K562 (cell line): ENCODE measurements at regions not wholly inside any gene's neighbourhood (a gene's known extent, or its start where the extent isn't known, plus 50 kb on each side); places are given as distances from the start of the nearest gene placed in this dataset.

Source experiments
- ATAC-seq: fragments of 200-7000 bp; cut with Tn5 transposase; 3 replicates; pipeline ENCODE4 v1.9.1; 2020; ENCODE audit warnings: moderate library complexity
- BruUV-seq: library from RNA; stranded (reverse); fragments of 400-500 nt; replicated peaks from 2 replicates; lab custom pipeline; 2021; lab: Mats Ljungman, UMichigan
- CTCF ChIA-PET: fragments of 300-600 bp; formaldehyde crosslinking; extraction: SDS; loops from one replicate; lab custom pipeline; 2021; ENCODE audit warnings: low intra/inter-chr PET ratio; lab: Yijun Ruan, JAX
- POLR2A ChIA-PET: fragments of 300-600, 350-650 bp; sonication (Branson Sonifier 250); formaldehyde crosslinking; extraction: SDS; loops from one replicate; lab custom pipeline; 2021; ENCODE audit warnings: antibody characterized with exemption, inconsistent platforms; lab: Yijun Ruan, JAX
- DNase-seq, 4 experiments: peaks; one replicate each; pipeline versions ENCODE4 v3.0.0 to v3.0.0-alpha.2; 2011 to 2018; ENCODE audit warnings: low spot score in 3 of 4, mixed read lengths in 3 of 4; ENCODE audit errors: extremely low read depth in 1 of 4
- FAIRE-seq: peaks from 2 replicates; lab custom pipeline; 2011; peaks lifted over from hg19 to GRCh38; lab: Jason Lieb, UNC
- H2AFZ ChIP-seq: 2 replicates; pipeline ENCODE4 v1.6.0; 2011; ENCODE audit warnings: low read depth, low read length, control low read depth, inconsistent platforms
- H3K27ac ChIP-seq: fragments of 200-600 bp; 3 replicates; pipeline ENCODE4 v1.8.0; 2011; ENCODE audit warnings: low read depth, mild to moderate bottlenecking, control low read depth, inconsistent platforms, low read length, moderate library complexity, mixed read lengths; ENCODE audit errors: extremely low read depth
- H3K27me3 ChIP-seq, 2 experiments: fragments of 300-600 bp in 1 of 2; 2 replicates in 1 of 2; 3 replicates in 1 of 2; pipeline versions ENCODE4 v1.6.0 to v1.8.0; 2011; ENCODE audit warnings: inconsistent platforms in 2 of 2, low read length in 2 of 2, mild to moderate bottlenecking in 1 of 2, mixed read lengths in 1 of 2, moderate library complexity in 1 of 2; ENCODE audit not compliant: control insufficient read depth in 2 of 2, insufficient read depth in 2 of 2
- H3K36me3 ChIP-seq: fragments of 300-600 bp; 3 replicates; pipeline ENCODE4 v1.8.0; 2011; ENCODE audit warnings: mild to moderate bottlenecking, low read length, inconsistent platforms; ENCODE audit not compliant: control insufficient read depth, insufficient read depth
- H3K4me1 ChIP-seq, 2 experiments: fragments of 200-600 bp in 1 of 2; replicated peaks in 1 of 2; 2 replicates in 1 of 2; 3 replicates in 1 of 2; pipeline versions ENCODE4 v1.5.1 to v1.8.0; 2011; ENCODE audit warnings: inconsistent platforms in 2 of 2, low read length in 2 of 2, mild to moderate bottlenecking in 1 of 2, mixed read lengths in 1 of 2, moderate library complexity in 1 of 2; ENCODE audit not compliant: control insufficient read depth in 2 of 2, insufficient read depth in 2 of 2
- H3K4me2 ChIP-seq: 2 replicates; pipeline ENCODE4 v1.6.1; 2011; ENCODE audit warnings: low read length, control low read depth, inconsistent platforms, mixed read lengths; ENCODE audit not compliant: insufficient read depth
- H3K4me3 ChIP-seq: fragments of 200-600 bp; sonication (generic), shearing (Covaris generic); 2 replicates; pipeline ENCODE4 v1.5.1; 2016; ENCODE audit warnings: control low read depth, inconsistent platforms
- H3K79me2 ChIP-seq: fragments of 200-600 bp; 3 replicates; pipeline ENCODE4 v1.8.0; 2011; ENCODE audit warnings: low read length, inconsistent platforms; ENCODE audit not compliant: control insufficient read depth, insufficient read depth
- H3K9ac ChIP-seq, 2 experiments: 2 replicates each; pipeline versions ENCODE4 v1.6.0 to v1.6.1; 2011; ENCODE audit warnings: low read depth in 2 of 2, low read length in 2 of 2, control low read depth in 1 of 2, inconsistent platforms in 1 of 2, mild to moderate bottlenecking in 1 of 2, mixed read lengths in 1 of 2; ENCODE audit not compliant: insufficient read depth in 1 of 2
- H3K9me1 ChIP-seq: one replicate; pipeline ENCODE4 v1.6.0; 2011; ENCODE audit warnings: inconsistent platforms, mild to moderate bottlenecking, low read length, moderate library complexity; ENCODE audit not compliant: control insufficient read depth, insufficient read depth
- H3K9me3 ChIP-seq: replicated peaks from 2 replicates; pipeline ENCODE4 v1.5.1; 2011; ENCODE audit warnings: low read depth, low read length, inconsistent platforms; ENCODE audit not compliant: control insufficient read depth, insufficient read depth
- H4K20me1 ChIP-seq: replicated peaks from 2 replicates; pipeline ENCODE4 v1.6.1; 2011; ENCODE audit warnings: low read length, inconsistent platforms, mixed read lengths; ENCODE audit not compliant: control insufficient read depth, insufficient read depth
- NR4A1 ChIP-seq, 2 experiments: fragments of 250-450 bp in 1 of 2; fragments of 450-650 bp in 1 of 2; sonication (Bioruptor Pico) in 1 of 2; IDR thresholded peaks; 2 replicates each; pipeline versions ENCODE4 v1.4.0 to v1.6.1; 2016 to 2020; ENCODE audit warnings: mild to moderate bottlenecking in 2 of 2, missing compliant biosample characterization in 1 of 2, missing genetic modification characterization in 1 of 2, moderate library complexity in 1 of 2
- SMARCC2 ChIP-seq: fragments of 450-650 bp; IDR thresholded peaks from 2 replicates; pipeline ENCODE4 v1.6.1; 2017; ENCODE audit warnings: antibody characterized with exemption, moderate library complexity, mild to moderate bottlenecking, low read depth
- ZFX ChIP-seq: sonication (generic); formaldehyde crosslinking; IDR thresholded peaks from 2 replicates; pipeline ENCODE4 v1.8.0; 2022; ENCODE audit warnings: mild to moderate bottlenecking, missing genetic modification reagents, moderate library complexity
- ZNF445 ChIP-seq: fragments of 250-450 bp; sonication (Bioruptor Pico); IDR thresholded peaks from 2 replicates; pipeline ENCODE4 v1.4.0; 2020; ENCODE audit warnings: low read depth, mild to moderate bottlenecking, moderate library complexity
- WGBS: fragments of 100-300 bp; shearing (Covaris generic); methylation state at CpG from one replicate; pipeline ENCODE4 v1.1.6; 2016; ENCODE audit warnings: low coverage, mixed read lengths; ENCODE audit not compliant: insufficient coverage; ENCODE audit errors: missing lambda C conversion rate; 5-methylcytosine and 5-hydroxymethylcytosine counted together
- in situ Hi-C: fragments of 300-500 bp; cut with MboI; formaldehyde crosslinking; loops from 4 replicates; pipeline ENCODE4 v1.15.0; 2018; ENCODE audit warnings: inconsistent platforms, mixed read lengths
- intact Hi-C: fragments of 100-400 bp; cut with micrococcal nuclease; formaldehyde crosslinking; loops from 2 replicates; pipeline ENCODE4 v1.14.2; 2022
- TF ChIP-seq, protein P1 (sequence below): fragments of 450-650 bp; IDR thresholded peaks from 2 replicates; pipeline ENCODE4 v1.6.1; 2018; ENCODE audit not compliant: partially characterized antibody
- TF ChIP-seq, protein P2 (sequence below): fragments of 450-650 bp; formaldehyde crosslinking; IDR thresholded peaks from 2 replicates; pipeline ENCODE4 v1.4.0; 2020; ENCODE audit warnings: mild to moderate bottlenecking, moderate library complexity

DNA sequence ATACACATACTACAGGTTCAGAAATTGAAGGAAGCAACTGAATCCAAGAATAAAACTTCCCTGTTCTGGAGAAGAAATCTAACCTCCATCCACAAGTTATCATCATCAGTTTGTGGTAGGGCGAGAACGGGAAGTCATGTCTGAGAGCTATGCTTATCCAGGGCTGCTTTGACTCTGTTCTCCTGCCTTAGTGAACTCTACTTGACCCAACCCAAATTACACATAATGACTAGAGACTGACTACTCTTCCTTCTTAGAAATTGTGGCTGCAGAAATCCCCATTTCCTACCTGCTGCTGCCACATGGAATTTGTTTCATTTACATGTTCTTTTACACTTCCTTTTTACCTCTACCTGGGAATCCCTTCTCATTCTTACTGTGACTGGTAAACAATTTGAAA is 1102.6 kb upstream of the PIK3C3 start:
- Histone ChIP-seq H4K20me1 (no peaks in the 10 kb centered on the region), H3K9ac (no peak overlapping the region), H3K27me3 (no peaks in the 10 kb centered on the region), H3K4me1 (no peaks in the 10 kb centered on the region), H3K4me3 (no peak overlapping the region)
- POLR2A ChIA-PET: no interaction called here
- BruUV-seq: no TSS peak
- FAIRE-seq (no peak), ATAC-seq (no peak)
- TF ChIP-seq, protein P1, sequence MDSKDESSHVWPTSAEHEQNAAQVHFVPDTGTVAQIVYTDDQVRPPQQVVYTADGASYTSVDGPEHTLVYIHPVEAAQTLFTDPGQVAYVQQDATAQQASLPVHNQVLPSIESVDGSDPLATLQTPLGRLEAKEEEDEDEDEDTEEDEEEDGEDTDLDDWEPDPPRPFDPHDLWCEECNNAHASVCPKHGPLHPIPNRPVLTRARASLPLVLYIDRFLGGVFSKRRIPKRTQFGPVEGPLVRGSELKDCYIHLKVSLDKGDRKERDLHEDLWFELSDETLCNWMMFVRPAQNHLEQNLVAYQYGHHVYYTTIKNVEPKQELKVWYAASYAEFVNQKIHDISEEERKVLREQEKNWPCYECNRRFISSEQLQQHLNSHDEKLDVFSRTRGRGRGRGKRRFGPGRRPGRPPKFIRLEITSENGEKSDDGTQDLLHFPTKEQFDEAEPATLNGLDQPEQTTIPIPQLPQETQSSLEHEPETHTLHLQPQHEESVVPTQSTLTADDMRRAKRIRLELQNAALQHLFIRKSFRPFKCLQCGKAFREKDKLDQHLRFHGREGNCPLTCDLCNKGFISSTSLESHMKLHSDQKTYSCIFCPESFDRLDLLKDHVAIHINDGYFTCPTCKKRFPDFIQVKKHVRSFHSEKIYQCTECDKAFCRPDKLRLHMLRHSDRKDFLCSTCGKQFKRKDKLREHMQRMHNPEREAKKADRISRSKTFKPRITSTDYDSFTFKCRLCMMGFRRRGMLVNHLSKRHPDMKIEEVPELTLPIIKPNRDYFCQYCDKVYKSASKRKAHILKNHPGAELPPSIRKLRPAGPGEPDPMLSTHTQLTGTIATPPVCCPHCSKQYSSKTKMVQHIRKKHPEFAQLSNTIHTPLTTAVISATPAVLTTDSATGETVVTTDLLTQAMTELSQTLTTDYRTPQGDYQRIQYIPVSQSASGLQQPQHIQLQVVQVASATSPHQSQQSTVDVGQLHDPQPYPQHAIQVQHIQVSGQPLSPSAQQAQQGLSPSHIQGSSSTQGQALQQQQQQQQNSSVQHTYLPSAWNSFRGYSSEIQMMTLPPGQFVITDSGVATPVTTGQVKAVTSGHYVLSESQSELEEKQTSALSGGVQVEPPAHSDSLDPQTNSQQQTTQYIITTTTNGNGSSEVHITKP: no peak
- TF ChIP-seq ZFX (no peak), SMARCC2 (no peak), ZNF445 (CRISPR knock-in tag) (no peak), NR4A1 (CRISPR knock-in tag; IDR thresholded peaks at IDR 0.05) (no peak), NR4A1 (tag; IDR thresholded peaks at IDR 0.05) (no peak)
- TF ChIP-seq, protein P2, sequence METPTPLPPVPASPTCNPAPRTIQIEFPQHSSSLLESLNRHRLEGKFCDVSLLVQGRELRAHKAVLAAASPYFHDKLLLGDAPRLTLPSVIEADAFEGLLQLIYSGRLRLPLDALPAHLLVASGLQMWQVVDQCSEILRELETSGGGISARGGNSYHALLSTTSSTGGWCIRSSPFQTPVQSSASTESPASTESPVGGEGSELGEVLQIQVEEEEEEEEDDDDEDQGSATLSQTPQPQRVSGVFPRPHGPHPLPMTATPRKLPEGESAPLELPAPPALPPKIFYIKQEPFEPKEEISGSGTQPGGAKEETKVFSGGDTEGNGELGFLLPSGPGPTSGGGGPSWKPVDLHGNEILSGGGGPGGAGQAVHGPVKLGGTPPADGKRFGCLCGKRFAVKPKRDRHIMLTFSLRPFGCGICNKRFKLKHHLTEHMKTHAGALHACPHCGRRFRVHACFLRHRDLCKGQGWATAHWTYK (CRISPR knock-in tag): no peak
- TF ChIP-seq, all 486 proteins: peak for 0
- no peak overlapping the region for H3K4me2 ChIP-seq
- DNase-seq: no peak
- no peaks in the 10 kb centered on the region for H3K9me1 ChIP-seq
- H3K27ac ChIP-seq: no peak overlapping the region
- CTCF ChIA-PET: no interaction called here
- 0% methylated on average over 2 of the region's 2 CpGs for WGBS
- no peaks in the 10 kb centered on the region; the same call in 1 of the 2 replicates for H3K9me3 ChIP-seq
- H2AFZ ChIP-seq: no peak overlapping the region
- H3K79me2 ChIP-seq: no peaks in the 10 kb centered on the region
- H3K36me3 ChIP-seq: no peaks in the 10 kb centered on the region
- in situ Hi-C loops (no loop called here), intact Hi-C loops (no loop called here)
